A549 (cell line): ENCODE measurements at regions not wholly inside any gene's neighbourhood (a gene's known extent, or its start where the extent isn't known, plus 50 kb on each side); places are given as distances from the start of the nearest gene placed in this dataset.

Source experiments
- ATAC-seq, 2 experiments: fragments of 200-7000 bp in 1 of 2; fragments of >200 bp in 1 of 2; cut with Nextera tagmentation in 1 of 2; cut with Tn5 transposase in 1 of 2; 3 replicates each; pipeline versions ENCODE4 v1.8.0 to v1.9.1; 2018 to 2020; ENCODE audit warnings: mild to moderate bottlenecking in 1 of 2, moderate library complexity in 1 of 2
- CTCF ChIA-PET: fragments of 300-600 bp; sonication (Branson Sonifier 250); formaldehyde crosslinking; extraction: SDS; loops from one replicate; lab custom pipeline; 2021; ENCODE audit warnings: antibody characterized with exemption, inconsistent platforms; lab: Yijun Ruan, JAX
- POLR2A ChIA-PET: fragments of 350-600 bp; formaldehyde crosslinking; extraction: SDS; loops from one replicate; lab custom pipeline; 2021; ENCODE audit warnings: antibody characterized with exemption, inconsistent platforms; lab: Yijun Ruan, JAX
- DNase-seq, 2 experiments: peaks; one replicate each; pipeline versions ENCODE4 v3.0.0 to v3.0.0-alpha.2; 2011 to 2016; ENCODE audit warnings: low read depth in 1 of 2, low spot score in 1 of 2
- FAIRE-seq: peaks from 2 replicates; lab custom pipeline; 2011; peaks lifted over from hg19 to GRCh38; lab: Jason Lieb, UNC
- H3K27ac ChIP-seq, 2 experiments: fragments of >200 bp; sonication (Bioruptor Twin); formaldehyde crosslinking; 3 replicates each; pipeline ENCODE4 v1.5.1; 2016 to 2017
- H3K4me1 ChIP-seq: fragments of >200 bp; sonication (Bioruptor Twin); formaldehyde crosslinking; 3 replicates; pipeline ENCODE4 v1.6.1; 2016
- H3K4me2 ChIP-seq: fragments of >200 bp; sonication (Bioruptor Twin); formaldehyde crosslinking; 3 replicates; pipeline ENCODE4 v1.6.1; 2016
- H3K4me3 ChIP-seq: fragments of >200 bp; sonication (Bioruptor Twin); formaldehyde crosslinking; 3 replicates; pipeline ENCODE4 v1.5.1; 2016
- H3K9me3 ChIP-seq: fragments of >200 bp; sonication (Bioruptor Twin); formaldehyde crosslinking; 3 replicates; pipeline ENCODE4 v1.6.1; 2016
- CBX2 ChIP-seq: fragments of 200-600 bp; sonication (generic); IDR thresholded peaks from 2 replicates; pipeline ENCODE4 v1.6.1; 2016; ENCODE audit warnings: low read depth, mild to moderate bottlenecking, borderline replicate concordance
- EHF ChIP-seq: fragments of 250-450 bp; sonication (Bioruptor Pico); IDR thresholded peaks from 2 replicates; pipeline ENCODE4 v1.5.0; 2020; ENCODE audit warnings: mild to moderate bottlenecking
- EHMT2 ChIP-seq: fragments of 200-600 bp; sonication (generic); IDR thresholded peaks from 2 replicates; pipeline ENCODE4 v1.6.1; 2016; ENCODE audit warnings: antibody characterized with exemption, low read depth, mild to moderate bottlenecking, moderate library complexity
- EP300 ChIP-seq, 2 experiments: fragments of >200 bp; sonication (Bioruptor Twin); formaldehyde crosslinking; IDR thresholded peaks; 2 replicates in 1 of 2; 3 replicates in 1 of 2; pipeline ENCODE4 v1.6.1; 2016 to 2017
- FOSL2 ChIP-seq, 2 experiments: fragments of 450-650 bp in 1 of 2; fragments of >200 bp in 1 of 2; sonication (Bioruptor Twin) in 1 of 2; formaldehyde crosslinking; IDR thresholded peaks; 2 replicates each; pipeline versions ENCODE4 v1.5.0 to v1.6.1; 2016 to 2020; ENCODE audit warnings: mild to moderate bottlenecking in 1 of 2, moderate library complexity in 1 of 2
- FOXS1 ChIP-seq: fragments of 250-450 bp; sonication (Bioruptor Pico); IDR thresholded peaks from 2 replicates; pipeline ENCODE4 v1.5.0; 2020; ENCODE audit warnings: mild to moderate bottlenecking, moderate library complexity
- GATA3 ChIP-seq: IDR thresholded peaks from 2 replicates; pipeline ENCODE4 v1.6.1; 2012; ENCODE audit warnings: borderline replicate concordance
- HOXA7 ChIP-seq: fragments of 250-450 bp; sonication (Bioruptor Pico); IDR thresholded peaks from 2 replicates; pipeline ENCODE4 v1.5.0; 2020; ENCODE audit warnings: mild to moderate bottlenecking, moderate library complexity
- HOXB13 ChIP-seq: fragments of 250-450 bp; sonication (Bioruptor Pico); IDR thresholded peaks from 2 replicates; pipeline ENCODE4 v1.5.0; 2020; ENCODE audit warnings: low read depth, mild to moderate bottlenecking, moderate library complexity
- HOXB5 ChIP-seq: fragments of 250-450 bp; sonication (Bioruptor Pico); IDR thresholded peaks from 2 replicates; pipeline ENCODE4 v1.5.0; 2020; ENCODE audit warnings: mild to moderate bottlenecking, moderate library complexity
- KDM1A ChIP-seq: fragments of 200-600 bp; sonication (generic); IDR thresholded peaks from 2 replicates; pipeline ENCODE4 v1.6.1; 2016; ENCODE audit warnings: low read depth, mild to moderate bottlenecking
- KDM5A ChIP-seq: fragments of 200-600 bp; sonication (generic); IDR thresholded peaks from 2 replicates; pipeline ENCODE4 v1.6.1; 2016; ENCODE audit warnings: antibody characterized with exemption, mild to moderate bottlenecking
- MAFK ChIP-seq: fragments of 450-650 bp; IDR thresholded peaks from 2 replicates; pipeline ENCODE4 v1.6.1; 2014; ENCODE audit not compliant: partially characterized antibody
- MYC ChIP-seq: IDR thresholded peaks from 2 replicates; pipeline ENCODE4 v1.6.1; 2012; ENCODE audit warnings: mild to moderate bottlenecking, inconsistent platforms, low read length, improper control_type of control experiment, borderline replicate concordance
- NFE2L2 ChIP-seq: fragments of 150-350 bp; conservative IDR thresholded peaks from 2 replicates; pipeline ENCODE4 v1.6.1; 2014; ENCODE audit warnings: low read length
- NPAS2 ChIP-seq: fragments of 250-450 bp; sonication (Bioruptor Pico); IDR thresholded peaks from 2 replicates; pipeline ENCODE4 v1.8.0; 2022; ENCODE audit warnings: mild to moderate bottlenecking, moderate library complexity, borderline replicate concordance
- NR3C1 ChIP-seq: fragments of >200 bp; sonication (Bioruptor Twin); formaldehyde crosslinking; IDR thresholded peaks from 3 replicates; pipeline ENCODE4 v1.6.1; 2017
- RAD21 ChIP-seq, 2 experiments: fragments of >200 bp in 1 of 2; sonication (Bioruptor Twin) in 1 of 2; formaldehyde crosslinking in 1 of 2; IDR thresholded peaks in 1 of 2; conservative IDR thresholded peaks in 1 of 2; 2 replicates in 1 of 2; 3 replicates in 1 of 2; pipeline ENCODE4 v1.6.1; 2012 to 2018; ENCODE audit warnings: inconsistent platforms in 1 of 2
- SMC3 ChIP-seq: fragments of >200 bp; sonication (Bioruptor Twin); formaldehyde crosslinking; IDR thresholded peaks from 3 replicates; pipeline ENCODE4 v1.6.1; 2018; ENCODE audit warnings: inconsistent platforms
- SREBF2 ChIP-seq: fragments of 450-650 bp; IDR thresholded peaks from 2 replicates; pipeline ENCODE4 v1.6.1; 2014; ENCODE audit warnings: mild to moderate bottlenecking, moderate library complexity
- TFCP2L1 ChIP-seq: fragments of 250-450 bp; sonication (Bioruptor Pico); IDR thresholded peaks from 2 replicates; pipeline ENCODE4 v1.5.0; 2021; ENCODE audit warnings: mild to moderate bottlenecking
- ZFP36 ChIP-seq: fragments of 450-650 bp; IDR thresholded peaks from 2 replicates; pipeline ENCODE4 v1.6.1; 2014; ENCODE audit warnings: borderline replicate concordance; ENCODE audit not compliant: partially characterized antibody
- ZNF302 ChIP-seq: fragments of 250-450 bp; sonication (Bioruptor Pico); IDR thresholded peaks from 2 replicates; pipeline ENCODE4 v1.9.0; 2021; ENCODE audit warnings: inconsistent platforms, mild to moderate bottlenecking, moderate library complexity
- ZSCAN20 ChIP-seq: fragments of 250-450 bp; sonication (Bioruptor Pico); IDR thresholded peaks from 2 replicates; pipeline ENCODE4 v1.8.0; 2022; ENCODE audit warnings: mild to moderate bottlenecking, moderate library complexity
- WGBS: methylation state at CpG from one replicate; pipeline ENCODE4 v1.1.6; 2017; ENCODE audit errors: missing lambda C conversion rate; 5-methylcytosine and 5-hydroxymethylcytosine counted together
- TF ChIP-seq, protein P1 (sequence below): fragments of >200 bp; sonication (Bioruptor Twin); formaldehyde crosslinking; IDR thresholded peaks from 3 replicates; pipeline ENCODE4 v1.5.1; 2016
- TF ChIP-seq, protein P2 (sequence below): IDR thresholded peaks from 2 replicates; pipeline ENCODE4 v1.6.1; 2012

- TF ChIP-seq ZSCAN20 (CRISPR knock-in tag) = no peak
- TF ChIP-seq, protein P1, sequence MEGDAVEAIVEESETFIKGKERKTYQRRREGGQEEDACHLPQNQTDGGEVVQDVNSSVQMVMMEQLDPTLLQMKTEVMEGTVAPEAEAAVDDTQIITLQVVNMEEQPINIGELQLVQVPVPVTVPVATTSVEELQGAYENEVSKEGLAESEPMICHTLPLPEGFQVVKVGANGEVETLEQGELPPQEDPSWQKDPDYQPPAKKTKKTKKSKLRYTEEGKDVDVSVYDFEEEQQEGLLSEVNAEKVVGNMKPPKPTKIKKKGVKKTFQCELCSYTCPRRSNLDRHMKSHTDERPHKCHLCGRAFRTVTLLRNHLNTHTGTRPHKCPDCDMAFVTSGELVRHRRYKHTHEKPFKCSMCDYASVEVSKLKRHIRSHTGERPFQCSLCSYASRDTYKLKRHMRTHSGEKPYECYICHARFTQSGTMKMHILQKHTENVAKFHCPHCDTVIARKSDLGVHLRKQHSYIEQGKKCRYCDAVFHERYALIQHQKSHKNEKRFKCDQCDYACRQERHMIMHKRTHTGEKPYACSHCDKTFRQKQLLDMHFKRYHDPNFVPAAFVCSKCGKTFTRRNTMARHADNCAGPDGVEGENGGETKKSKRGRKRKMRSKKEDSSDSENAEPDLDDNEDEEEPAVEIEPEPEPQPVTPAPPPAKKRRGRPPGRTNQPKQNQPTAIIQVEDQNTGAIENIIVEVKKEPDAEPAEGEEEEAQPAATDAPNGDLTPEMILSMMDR = no peak
- TF ChIP-seq FOSL2 (IDR thresholded peaks at IDR 0.05) = no peak
- TF ChIP-seq FOSL2 (CRISPR knock-in tag; IDR thresholded peaks at IDR 0.05) = no peak
- TF ChIP-seq NFE2L2 = no peak
- no peak for TF ChIP-seq FOXS1 (CRISPR knock-in tag)
- no peak for TF ChIP-seq ZNF302 (CRISPR knock-in tag)
- TF ChIP-seq ZFP36 = no peak
- TF ChIP-seq EHMT2 = no peak
- 21% methylated on average over 4 of the region's 4 CpGs for WGBS
- ATAC-seq = no peak
Observed at GRCh38 chr14:97536421-97536820, 739.2 kb downstream of the VRK1 start.

DNA sequence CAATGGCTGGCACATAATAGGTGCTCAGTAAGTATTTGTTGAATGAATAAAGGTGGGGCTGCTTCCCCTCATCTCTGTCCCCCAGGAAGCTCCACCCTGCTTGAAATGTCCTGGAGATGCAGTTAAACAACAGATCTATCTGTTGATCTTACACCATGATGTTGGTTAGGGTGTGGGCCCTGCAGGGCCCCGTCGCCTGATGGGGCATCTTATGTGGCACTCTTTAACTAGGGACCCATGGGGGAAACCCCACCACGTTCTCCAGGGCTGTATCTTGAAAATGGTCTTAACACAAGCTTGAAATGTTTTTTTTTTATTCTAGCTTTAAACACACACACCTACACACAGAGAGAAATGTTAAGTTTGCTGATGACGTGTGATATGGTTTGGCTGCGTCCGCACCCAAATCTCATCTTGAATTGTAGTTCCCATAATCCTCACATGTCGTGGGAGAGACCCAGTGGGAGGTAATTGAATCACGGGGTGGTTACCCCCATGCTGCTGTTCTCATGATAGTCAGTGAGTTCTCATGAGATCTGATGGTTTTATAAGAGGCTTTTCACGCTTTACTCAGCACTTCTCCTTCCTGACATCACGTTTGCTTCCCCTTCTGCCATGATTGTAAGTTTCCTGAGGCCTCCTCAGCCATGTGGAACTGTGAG lies 741.7 kb downstream of the VRK1 start:
- H3K4me2 ChIP-seq = no peak overlapping the region
- FAIRE-seq (no peak), DNase-seq (no peak), ATAC-seq (no peak)
- no peaks in the 10 kb centered on the region for H3K9me3 ChIP-seq
- no peaks in the 10 kb centered on the region for H3K4me1 ChIP-seq
- POLR2A ChIA-PET = no interaction called here
- no peak overlapping the region for H3K4me3 ChIP-seq
- TF ChIP-seq ZFP36 (no peak), FOSL2 (IDR thresholded peaks at IDR 0.05) (no peak), FOSL2 (CRISPR knock-in tag; IDR thresholded peaks at IDR 0.05) (no peak), NPAS2 (CRISPR knock-in tag) (no peak), EHF (CRISPR knock-in tag) (no peak), GATA3 (no peak), HOXA7 (no peak), SREBF2 (no peak), MAFK (no peak), NR3C1 (no peak), HOXB13 (CRISPR knock-in tag) (no peak), TFCP2L1 (CRISPR knock-in tag) (no peak), SMC3 (no peak)
- TF ChIP-seq, protein P2, sequence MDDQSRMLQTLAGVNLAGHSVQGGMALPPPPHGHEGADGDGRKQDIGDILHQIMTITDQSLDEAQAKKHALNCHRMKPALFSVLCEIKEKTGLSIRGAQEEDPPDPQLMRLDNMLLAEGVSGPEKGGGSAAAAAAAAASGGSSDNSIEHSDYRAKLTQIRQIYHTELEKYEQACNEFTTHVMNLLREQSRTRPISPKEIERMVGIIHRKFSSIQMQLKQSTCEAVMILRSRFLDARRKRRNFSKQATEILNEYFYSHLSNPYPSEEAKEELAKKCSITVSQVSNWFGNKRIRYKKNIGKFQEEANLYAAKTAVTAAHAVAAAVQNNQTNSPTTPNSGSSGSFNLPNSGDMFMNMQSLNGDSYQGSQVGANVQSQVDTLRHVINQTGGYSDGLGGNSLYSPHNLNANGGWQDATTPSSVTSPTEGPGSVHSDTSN = no peak
- CTCF ChIA-PET = no interaction called here
- no peak overlapping the region for H3K27ac ChIP-seq
- 19% methylated on average over 10 of the region's 10 CpGs for WGBS

More at GRCh38 chr14:97536421-97536820, 739.2 kb downstream of the VRK1 start:
- no peaks in the 10 kb centered on the region for H3K4me1 ChIP-seq
- no peak for DNase-seq
- no peak for FAIRE-seq
- H3K9me3 ChIP-seq = no peaks in the 10 kb centered on the region
- no peak overlapping the region for H3K4me3 ChIP-seq
- H3K27ac ChIP-seq = no peak overlapping the region
- no peak overlapping the region for H3K4me2 ChIP-seq
- ChIA-PET CTCF (no interaction called here), POLR2A (no interaction called here)

GRCh38 chr14:97539411-97539795 lies 742.2 kb downstream of the VRK1 start:
- H3K4me1 ChIP-seq = no peaks in the 10 kb centered on the region
- POLR2A ChIA-PET = no interaction called here
- CTCF ChIA-PET = no interaction called here
- WGBS = 6% methylated on average over 5 of the region's 5 CpGs
- no peak overlapping the region for H3K4me3 ChIP-seq
- DNase-seq (no peak), ATAC-seq (no peak), FAIRE-seq (no peak)
- H3K9me3 ChIP-seq = no peaks in the 10 kb centered on the region
- no peak overlapping the region for H3K27ac ChIP-seq
- no peak for TF ChIP-seq KDM5A
- TF ChIP-seq TFCP2L1 (CRISPR knock-in tag) = no peak
- no peak for TF ChIP-seq RAD21 (conservative IDR thresholded peaks at IDR 0.05 in 1 of 2, IDR thresholded peaks at IDR 0.05 in 1 of 2)
- TF ChIP-seq EHMT2 = no peak
- TF ChIP-seq EP300 (IDR thresholded peaks at IDR 0.05) = no peak
- no peak for TF ChIP-seq KDM1A
- no peak for TF ChIP-seq CBX2
- no peak for TF ChIP-seq HOXB5
- no peak for TF ChIP-seq MYC
- TF ChIP-seq EHF (CRISPR knock-in tag) = no peak
- no peak for TF ChIP-seq GATA3
- H3K4me2 ChIP-seq = no peak overlapping the region
